Smooth muscle cell (in vitro differentiated cells): ENCODE measurements at regions not wholly inside any gene's neighbourhood (a gene's known extent, or its start where the extent isn't known, plus 50 kb on each side); places are given as distances from the start of the nearest gene placed in this dataset.

Experiments
- DNase-seq: peaks from one replicate; lab custom pipeline; 2025; ENCODE audit not compliant: unreplicated experiment; lab: John Stamatoyannopoulos, UW
- H2AFZ ChIP-seq: fragments of 200-600 bp; sonication (generic); 2 replicates; pipeline ENCODE4 v1.6.0; 2016; ENCODE audit warnings: antibody characterized with exemption, low read depth, mild to moderate bottlenecking
- H3F3A ChIP-seq: fragments of 200-600 bp; sonication (generic); 2 replicates; pipeline ENCODE4 v1.6.0; 2017; ENCODE audit warnings: antibody characterized with exemption, low read depth
- H3K27ac ChIP-seq: fragments of 200-600 bp; sonication (generic); 2 replicates; pipeline ENCODE4 v1.5.1; 2016; ENCODE audit warnings: low read depth, mild to moderate bottlenecking
- H3K27me3 ChIP-seq: fragments of 200-600 bp; sonication (generic); 2 replicates; pipeline ENCODE4 v1.6.1; 2016; ENCODE audit warnings: low read depth, mild to moderate bottlenecking
- H3K36me3 ChIP-seq: fragments of 200-600 bp; sonication (generic); 2 replicates; pipeline ENCODE4 v1.5.1; 2016; ENCODE audit warnings: low read depth
- H3K4me1 ChIP-seq: fragments of 200-600 bp; sonication (generic); 2 replicates; pipeline ENCODE4 v1.5.1; 2016; ENCODE audit warnings: low read depth
- H3K4me2 ChIP-seq: fragments of 200-600 bp; sonication (generic); 2 replicates; pipeline ENCODE4 v1.6.0; 2016; ENCODE audit warnings: mild to moderate bottlenecking
- H3K4me3 ChIP-seq: fragments of 200-600 bp; sonication (generic); 2 replicates; pipeline ENCODE4 v1.5.1; 2016; ENCODE audit warnings: mild to moderate bottlenecking
- H3K79me2 ChIP-seq: fragments of 200-600 bp; sonication (generic); 2 replicates; pipeline ENCODE4 v1.6.0; 2016; ENCODE audit warnings: low read depth, mild to moderate bottlenecking
- H3K9ac ChIP-seq: fragments of 200-600 bp; sonication (generic); 2 replicates; pipeline ENCODE4 v1.6.0; 2016; ENCODE audit warnings: low read depth
- H3K9me3 ChIP-seq: fragments of 200-600 bp; sonication (generic); replicated peaks from 2 replicates; pipeline ENCODE4 v1.5.1; 2016; ENCODE audit warnings: low read depth
- H4K20me1 ChIP-seq: fragments of 200-600 bp; sonication (generic); 2 replicates; pipeline ENCODE4 v1.6.0; 2016; ENCODE audit warnings: low read depth
- CTCF ChIP-seq: fragments of 200-600 bp; sonication (generic); IDR thresholded peaks from 2 replicates; pipeline ENCODE4 v1.5.1; 2017; ENCODE audit warnings: borderline replicate concordance, mild to moderate bottlenecking, antibody characterized with exemption; ENCODE audit not compliant: insufficient read depth, poor library complexity, severe bottlenecking
- WGBS: methylation state at CpG from one replicate; pipeline ENCODE4 v1.1.7; 2016; ENCODE audit warnings: low lambda C conversion rate; 5-methylcytosine and 5-hydroxymethylcytosine counted together

- H3K4me2 ChIP-seq: no peak overlapping the region
- no peak for TF ChIP-seq CTCF
- H4K20me1 ChIP-seq: no peaks in the 10 kb centered on the region
- no peaks in the 10 kb centered on the region for H3F3A ChIP-seq
- DNase-seq: no peak
- H3K9ac ChIP-seq: no peak overlapping the region
- no peaks in the 10 kb centered on the region for H3K27me3 ChIP-seq
- no peaks in the 10 kb centered on the region for H3K36me3 ChIP-seq
- no peak overlapping the region for H3K4me3 ChIP-seq
- no peaks in the 10 kb centered on the region for H3K4me1 ChIP-seq
- H2AFZ ChIP-seq: no peak overlapping the region
- H3K27ac ChIP-seq: no peak overlapping the region
- WGBS: 95% methylated on average over 7 of the region's 7 CpGs
- H3K9me3 ChIP-seq: no peaks in the 10 kb centered on the region
- H3K79me2 ChIP-seq: no peaks in the 10 kb centered on the region
Measured at GRCh38 chr10:126847666-126848065, 57.6 kb upstream of the DOCK1 start.

GRCh38 chr10:126849646-126850045 is 55.6 kb upstream of the DOCK1 start:
- H3F3A ChIP-seq: no peaks in the 10 kb centered on the region
- H3K9ac ChIP-seq: no peak overlapping the region
- no peak overlapping the region for H3K27ac ChIP-seq
- TF ChIP-seq CTCF: no peak
- H3K4me3 ChIP-seq: no peak overlapping the region
- no peak overlapping the region for H2AFZ ChIP-seq
- no peaks in the 10 kb centered on the region for H4K20me1 ChIP-seq
- 97% methylated on average over 3 of the region's 3 CpGs for WGBS
- no peak for DNase-seq
- no peaks in the 10 kb centered on the region for H3K9me3 ChIP-seq
- H3K27me3 ChIP-seq: no peaks in the 10 kb centered on the region
- no peaks in the 10 kb centered on the region for H3K36me3 ChIP-seq
- H3K4me2 ChIP-seq: no peak overlapping the region
- H3K79me2 ChIP-seq: no peaks in the 10 kb centered on the region
- no peaks in the 10 kb centered on the region for H3K4me1 ChIP-seq

- Histone ChIP-seq H3K36me3 (no peaks in the 10 kb centered on the region), H3K4me1 (no peaks in the 10 kb centered on the region), H3K27ac (no peak overlapping the region), H3F3A (no peaks in the 10 kb centered on the region), H4K20me1 (no peaks in the 10 kb centered on the region), H3K4me2 (no peak overlapping the region), H2AFZ (no peak overlapping the region), H3K9ac (no peak overlapping the region), H3K9me3 (no peaks in the 10 kb centered on the region), H3K79me2 (no peaks in the 10 kb centered on the region), H3K4me3 (no peak overlapping the region), H3K27me3 (no peaks in the 10 kb centered on the region)
- TF ChIP-seq CTCF: no peak
- no peak for DNase-seq
- 97% methylated on average over 7 of the region's 7 CpGs for WGBS
Measured at GRCh38 chr10:126851414-126852108, 53.7 kb upstream of the DOCK1 start.
